ENCODE measurements at regions not wholly inside any gene's neighbourhood (a gene's known extent, or its start where the extent isn't known, plus 50 kb on each side); places are given as distances from the start of the nearest gene placed in this dataset.

- TF ChIP-seq CTCF (IDR thresholded peaks at IDR 0.05): no peak
- no peak for TF ChIP-seq POLR2A (IDR thresholded peaks at IDR 0.05)
- TF ChIP-seq POLR2AphosphoS5 (IDR thresholded peaks at IDR 0.05): no peak
These were observed 134.0 kb upstream of the ADCY2 start for GRCh38 chr5:7261900-7262299.

Measured in prostate gland (tissue), 2 donors.